Tibial nerve (tissue), 4 donors: ENCODE measurements at regions not wholly inside any gene's neighbourhood (a gene's known extent, or its start where the extent isn't known, plus 50 kb on each side); places are given as distances from the start of the nearest gene placed in this dataset.
"Not testable (repeated sequence)": the region's sequence is repeated elsewhere in the genome, so short reads cannot be mapped to it uniquely, and the experiment has no call there.

Experiments used
- DNase-seq, 2 donors: peaks; one replicate each; pipeline ENCODE4 v3.0.0-alpha.2; 2019; ENCODE audit warnings: low spot score in 2 of 2
- H3K27ac ChIP-seq, 4 donors: fragments of 200-600 bp; sonication (generic) in 3 of 4; one replicate each; pipeline ENCODE4 v1.5.1; 2017 to 2019; ENCODE audit warnings: mild to moderate bottlenecking in 1 of 4
- H3K27me3 ChIP-seq, 2 donors: fragments of 200-600 bp; sonication (generic) in 1 of 2; one replicate each; pipeline versions ENCODE4 v1.5.1 to v1.6.0; 2017 to 2019
- H3K36me3 ChIP-seq, 3 donors: fragments of 200-600 bp; sonication (generic); one replicate each; pipeline ENCODE4 v1.5.1; 2018 to 2019
- H3K4me1 ChIP-seq, 4 donors: fragments of 200-600 bp; sonication (generic) in 3 of 4; one replicate each; pipeline ENCODE4 v1.5.1; 2017 to 2019
- H3K4me3 ChIP-seq, 4 donors: fragments of 200-600 bp; sonication (generic) in 3 of 4; one replicate each; pipeline ENCODE4 v1.5.1; 2017 to 2019; ENCODE audit warnings: mild to moderate bottlenecking in 1 of 4, moderate library complexity in 1 of 4
- H3K9me3 ChIP-seq, 4 donors: fragments of 200-600 bp; sonication (generic) in 3 of 4; one replicate each; pipeline ENCODE4 v1.5.1; 2017 to 2019
- CTCF ChIP-seq, 5 experiments: fragments of 200-600 bp in 3 of 5; fragments of 450-650 bp in 2 of 5; sonication (generic) in 3 of 5; IDR thresholded peaks; one replicate each; pipeline ENCODE4 v1.5.1; 2016 to 2019; ENCODE audit warnings: antibody characterized with exemption in 5 of 5, mild to moderate bottlenecking in 3 of 5, moderate library complexity in 2 of 5
- EP300 ChIP-seq, 2 donors: sonication (generic); formaldehyde crosslinking; IDR thresholded peaks; one replicate each; pipeline ENCODE4 v1.6.1; 2017; ENCODE audit warnings: antibody characterized with exemption in 2 of 2, mild to moderate bottlenecking in 1 of 2
- POLR2A ChIP-seq, 2 donors: fragments of 450-650 bp; IDR thresholded peaks; one replicate each; pipeline ENCODE4 v1.6.1; 2017; ENCODE audit warnings: antibody characterized with exemption in 2 of 2, mild to moderate bottlenecking in 2 of 2, moderate library complexity in 2 of 2
- WGBS, 2 donors: methylation state at CpG; one replicate each; pipeline ENCODE4 v1.1.5; 2018; 5-methylcytosine and 5-hydroxymethylcytosine counted together

- H3K4me3 ChIP-seq, result no peak overlapping the region
- H3K27me3 ChIP-seq, result no peaks in the 10 kb centered on the region
- H3K4me1 ChIP-seq, result peaks cover 0 to 58% (median 28%) of the 10 kb centered on the region in 4 donors
- DNase-seq, result no peak
- WGBS, 2 donors, result 52 to 57% methylated on average over 2 of the region's 2 CpGs
- no peaks in the 10 kb centered on the region for H3K9me3 ChIP-seq
- H3K27ac ChIP-seq, result peak overlapping the region in 3 of 4 donors; percentile 26 to 92 (median 84)
- TF ChIP-seq CTCF (IDR thresholded peaks at IDR 0.05) (no peak), POLR2A (IDR thresholded peaks at IDR 0.05) (no peak), EP300 (IDR thresholded peaks at IDR 0.05) (no peak)
- no peaks in the 10 kb centered on the region for H3K36me3 ChIP-seq
Measured at GRCh38 chr2:145750144-145750543, 1230.2 kb upstream of the ZEB2 start.

GRCh38 chr2:145749556-145749955 lies 1229.6 kb upstream of the ZEB2 start:
- no peaks in the 10 kb centered on the region for H3K27me3 ChIP-seq
- DNase-seq, result no peak
- no peaks in the 10 kb centered on the region for H3K36me3 ChIP-seq
- H3K4me3 ChIP-seq, result no peak overlapping the region
- peak overlapping the region in 2 of 4 donors; percentile 84 to 92 for H3K27ac ChIP-seq
- 74 to 86% methylated on average over 1 of the region's 1 CpG for WGBS, 2 donors
- TF ChIP-seq CTCF (IDR thresholded peaks at IDR 0.05), result no peak
- no peak for TF ChIP-seq EP300 (IDR thresholded peaks at IDR 0.05)
- TF ChIP-seq POLR2A (IDR thresholded peaks at IDR 0.05), result no peak
- no peaks in the 10 kb centered on the region for H3K9me3 ChIP-seq
- peaks cover 0 to 58% (median 28%) of the 10 kb centered on the region in 4 donors for H3K4me1 ChIP-seq

- H3K4me3 ChIP-seq, result no peak overlapping the region
- H3K27me3 ChIP-seq, result no peaks in the 10 kb centered on the region
- no peaks in the 10 kb centered on the region for H3K9me3 ChIP-seq
- H3K36me3 ChIP-seq, result no peaks in the 10 kb centered on the region
- peaks cover 0 to 58% (median 28%) of the 10 kb centered on the region in 4 donors for H3K4me1 ChIP-seq
- peak overlapping the region in 2 of 4 donors; percentile 47 to 84 for H3K27ac ChIP-seq
- no peak for DNase-seq
- TF ChIP-seq EP300 (IDR thresholded peaks at IDR 0.05) (no peak), CTCF (IDR thresholded peaks at IDR 0.05) (no peak), POLR2A (IDR thresholded peaks at IDR 0.05) (no peak)
- 78 to 80% methylated on average over 2 of the region's 2 CpGs for WGBS, 2 donors
Measured at GRCh38 chr2:145748927-145749326, 1229.0 kb upstream of the ZEB2 start.

GRCh38 chr2:145747715-145748114 lies 1227.8 kb upstream of the ZEB2 start:
- H3K27ac ChIP-seq, result peak overlapping the region in 1 of 4 donors; percentile 23
- no peaks in the 10 kb centered on the region for H3K9me3 ChIP-seq
- H3K36me3 ChIP-seq, result no peaks in the 10 kb centered on the region
- TF ChIP-seq EP300 (IDR thresholded peaks at IDR 0.05) (no peak), CTCF (IDR thresholded peaks at IDR 0.05) (no peak), POLR2A (IDR thresholded peaks at IDR 0.05) (no peak)
- H3K4me3 ChIP-seq, result no peak overlapping the region
- no peak for DNase-seq
- peaks cover 0 to 47% (median 24%) of the 10 kb centered on the region in 4 donors for H3K4me1 ChIP-seq
- H3K27me3 ChIP-seq, result no peaks in the 10 kb centered on the region
- WGBS, 2 donors, result 95% methylated on average over 5 of the region's 5 CpGs

GRCh38 chr2:145745387-145745721 lies 1225.4 kb upstream of the ZEB2 start:
- not testable (repeated sequence) for DNase-seq, H3K4me3 ChIP-seq, H3K9me3 ChIP-seq, H3K27me3 ChIP-seq, H3K36me3 ChIP-seq
- 85 to 95% methylated on average over 4 of the region's 4 CpGs for WGBS, 2 donors
- peaks cover 0 to 24% (median 7%) of the 10 kb centered on the region in 4 donors for H3K4me1 ChIP-seq
- H3K27ac ChIP-seq, result peak overlapping the region in 1 of 4 donors; percentile 15
